Right cardiac atrium (tissue), 5 donors: ENCODE measurements at regions not wholly inside any gene's neighbourhood (a gene's known extent, or its start where the extent isn't known, plus 50 kb on each side); places are given as distances from the start of the nearest gene placed in this dataset.
"Not testable (repeated sequence)": the region's sequence is repeated elsewhere in the genome, so short reads cannot be mapped to it uniquely, and the experiment has no call there.

Experiments
- ATAC-seq, 2 donors: fragments of 200-7000 bp; cut with Tn5 transposase; one replicate each; pipeline versions ENCODE4 v1.8.0 to v1.9.1; 2020; ENCODE audit warnings: moderate library complexity in 2 of 2, mild to moderate bottlenecking in 1 of 2
- DNase-seq, 3 donors: peaks; one replicate each; pipeline ENCODE4 v3.0.0-alpha.2; 2020
- H3K27ac ChIP-seq: one replicate; pipeline ENCODE4 v1.5.1; 2013; ENCODE audit warnings: mild to moderate bottlenecking, low read length, control low read depth, moderate library complexity
- H3K27me3 ChIP-seq: one replicate; pipeline ENCODE4 v1.6.1; 2013; ENCODE audit not compliant: control insufficient read depth, insufficient read depth
- H3K4me1 ChIP-seq: one replicate; pipeline ENCODE4 v1.6.1; 2013; ENCODE audit warnings: low read length; ENCODE audit not compliant: control insufficient read depth, insufficient read depth
- H3K4me3 ChIP-seq: one replicate; pipeline ENCODE4 v1.5.1; 2013; ENCODE audit warnings: low read length, control low read depth
- H3K9me3 ChIP-seq: one replicate; pipeline ENCODE4 v1.6.1; 2013; ENCODE audit warnings: low read length; ENCODE audit not compliant: control insufficient read depth
- whole genome bisulfite sequencing: extraction: QIAGEN DNeasy Blood & Tissue Kit; methylation state at CpG from one replicate; pipeline ENCODE4 v1.1.7; 2013; 5-methylcytosine and 5-hydroxymethylcytosine counted together
- intact Hi-C, 4 donors: fragments of 100-400 bp; cut with DNase I; formaldehyde crosslinking; loops; one replicate each; pipeline versions ENCODE4 v1.11.0 to v1.14.0; 2022 to 2023
- donor health status: healthy with polysubstance abuse.
- donor health status: DM: no; HTN: yes; CAD: no.
- donor health status: DM: no; HTN: no; CAD: no.
- donor health status: DM: no; HTN: yes; CAD: no; lungs with severe emphysema.
- donor health status: DM: yes; HTN: yes; CAD: no.

DNA sequence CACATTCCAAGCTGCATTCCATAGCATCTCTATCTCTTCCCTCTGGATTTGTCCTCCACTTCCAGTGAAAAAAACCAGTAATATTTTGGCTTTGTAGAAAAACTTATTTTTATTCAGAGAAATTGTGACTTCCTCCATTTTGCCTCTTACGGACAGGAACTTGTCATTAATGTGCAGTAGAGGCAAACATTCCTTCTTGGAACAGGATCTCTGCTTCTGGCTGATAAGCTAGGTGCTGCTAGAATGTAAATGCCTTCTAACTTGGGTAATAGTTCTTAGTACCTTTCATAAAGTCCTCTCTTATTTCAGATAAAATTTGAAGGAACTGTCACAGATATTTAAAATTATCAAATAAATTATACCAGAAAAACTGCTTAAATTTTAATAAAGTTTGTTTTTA lies 707.8 kb downstream of the USP25 start:
- intact Hi-C loops: no loop called here
- H3K27ac ChIP-seq: no peak overlapping the region
- DNase-seq (no peak), ATAC-seq (no peak)
- no peak overlapping the region for H3K4me3 ChIP-seq
- no peaks in the 10 kb centered on the region for H3K27me3 ChIP-seq
- WGBS: 46% methylated on average over 1 of the region's 1 CpG
- no peaks in the 10 kb centered on the region for H3K9me3 ChIP-seq
- peaks cover 1% of the 10 kb centered on the region for H3K4me1 ChIP-seq

DNA sequence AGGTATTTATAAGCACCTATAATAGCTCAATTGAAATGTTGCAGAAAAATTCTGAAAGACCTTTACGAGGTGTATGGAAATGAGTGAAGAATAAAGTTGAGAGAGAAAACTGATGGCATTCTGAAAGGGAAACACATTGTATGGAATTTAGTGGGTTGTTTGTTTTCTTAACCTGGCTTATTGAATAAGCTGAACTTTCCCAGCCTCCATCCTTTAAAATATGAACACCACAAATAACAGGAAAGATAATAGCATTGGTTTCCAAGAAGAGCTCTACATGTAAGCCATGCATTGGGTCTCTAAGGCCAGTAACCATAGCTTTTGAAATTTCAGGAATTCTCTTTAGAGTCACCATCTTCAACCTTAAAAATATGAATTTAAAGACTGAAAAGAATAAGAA lies 709.0 kb downstream of the USP25 start:
- no peaks in the 10 kb centered on the region for H3K9me3 ChIP-seq
- H3K4me3 ChIP-seq: no peak overlapping the region
- H3K27me3 ChIP-seq: no peaks in the 10 kb centered on the region
- ATAC-seq (no peak), DNase-seq (no peak)
- intact Hi-C loops: no loop called here
- peaks cover 1% of the 10 kb centered on the region for H3K4me1 ChIP-seq
- WGBS: 95% methylated on average over 1 of the region's 1 CpG
- H3K27ac ChIP-seq: no peak overlapping the region

DNA sequence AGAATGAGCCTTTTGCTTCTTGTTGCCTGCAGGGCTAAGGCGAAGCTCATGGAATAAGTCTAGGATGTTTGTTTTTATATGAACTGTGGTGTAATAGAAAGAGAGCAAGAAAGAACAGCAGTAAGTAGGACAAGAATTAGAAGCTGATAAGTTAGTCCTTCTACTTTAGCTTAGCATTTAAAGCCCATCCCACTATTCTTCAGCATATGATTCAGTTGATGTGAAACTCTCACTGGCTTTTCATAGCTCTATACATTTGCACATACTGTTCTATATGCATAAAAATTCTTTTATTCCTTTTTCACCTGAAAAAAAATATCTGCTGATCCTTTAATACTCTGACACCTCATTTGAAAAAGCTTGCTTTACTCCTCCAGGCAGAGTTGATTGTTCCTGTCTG lies 712.0 kb downstream of the USP25 start:
- Histone ChIP-seq H3K4me3 (no peak overlapping the region), H3K4me1 (peaks cover 1% of the 10 kb centered on the region)
- intact Hi-C loops: no loop called here

DNA sequence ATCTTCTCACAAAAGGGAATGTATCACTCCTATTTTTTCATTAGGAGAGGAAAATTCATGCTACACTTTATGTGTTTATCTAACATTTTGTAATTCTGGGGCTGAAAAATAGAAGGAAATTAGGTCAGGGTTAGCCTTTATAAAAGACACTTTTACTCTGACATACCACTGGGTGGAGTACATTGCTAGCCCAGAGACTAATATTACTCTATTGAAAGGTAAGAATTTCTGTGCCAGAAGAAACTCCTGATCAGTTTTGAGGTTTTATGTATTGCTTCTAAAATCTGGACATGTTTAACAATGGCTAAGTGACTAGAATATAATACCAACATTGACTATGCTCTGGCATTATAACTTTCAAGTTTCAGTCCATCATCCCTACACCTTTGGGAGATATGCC lies 724.6 kb downstream of the USP25 start:
- no peaks in the 10 kb centered on the region for H3K27me3 ChIP-seq
- no peaks in the 10 kb centered on the region for H3K9me3 ChIP-seq
- H3K4me1 ChIP-seq: no peaks in the 10 kb centered on the region
- intact Hi-C loops: no loop called here
- ATAC-seq: peak; percentile 64 to 78
- no peak overlapping the region for H3K27ac ChIP-seq
- no peak overlapping the region for H3K4me3 ChIP-seq
- DNase-seq: no peak

More for the DNA sequence above, 712.0 kb downstream of the USP25 start:
- 86% methylated on average over 1 of the region's 1 CpG for WGBS
- ATAC-seq: no peak
- no peak overlapping the region for H3K27ac ChIP-seq
- no peaks in the 10 kb centered on the region for H3K9me3 ChIP-seq
- H3K27me3 ChIP-seq: no peaks in the 10 kb centered on the region
- no peak for DNase-seq

DNA sequence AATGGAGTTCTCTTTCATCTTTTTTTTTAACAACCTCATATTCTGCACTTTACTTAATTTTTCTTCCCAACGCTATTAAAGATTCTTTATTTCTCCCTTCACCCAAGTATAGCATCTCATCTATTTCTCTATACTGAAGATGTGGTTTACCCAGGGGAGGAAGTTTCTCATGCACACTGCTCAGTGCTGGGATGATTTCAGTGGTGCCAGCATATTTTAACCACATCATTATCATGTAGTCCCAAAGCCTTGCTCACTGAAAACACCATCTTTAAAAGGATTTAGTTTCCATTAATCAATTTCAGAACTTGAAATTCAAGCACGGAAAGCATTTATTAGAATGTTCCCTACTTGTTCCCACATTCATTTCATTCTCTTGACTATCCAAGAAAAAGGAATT lies 725.7 kb downstream of the USP25 start:
- Histone ChIP-seq H3K4me1 (no peaks in the 10 kb centered on the region), H3K27me3 (no peaks in the 10 kb centered on the region), H3K27ac (no peak overlapping the region), H3K4me3 (no peak overlapping the region), H3K9me3 (no peaks in the 10 kb centered on the region)
- DNase-seq (no peak), ATAC-seq (no peak)
- intact Hi-C loops: no loop called here
- WGBS: 85% methylated on average over 2 of the region's 2 CpGs

DNA sequence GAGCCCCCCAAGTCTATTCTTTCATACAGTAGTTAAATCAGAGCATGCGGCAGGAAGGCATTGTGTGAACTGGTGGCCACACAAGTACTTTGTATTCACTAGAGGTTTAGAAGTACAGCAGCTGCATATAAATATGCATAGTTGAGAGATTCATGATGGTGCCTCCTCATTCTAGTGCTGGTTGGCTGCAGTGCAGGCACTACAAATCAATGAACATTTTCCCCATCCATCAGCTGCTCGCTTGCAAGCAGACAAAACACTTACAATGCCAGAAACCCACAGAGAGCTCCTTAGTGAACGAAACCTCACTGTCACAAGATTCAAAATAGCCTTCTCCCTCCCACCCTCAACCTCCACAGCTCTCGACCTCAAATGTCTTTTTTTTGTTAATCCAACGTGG lies 726.2 kb downstream of the USP25 start:
- H3K27me3 ChIP-seq: no peaks in the 10 kb centered on the region
- no peaks in the 10 kb centered on the region for H3K4me1 ChIP-seq
- DNase-seq (peak in 1 of 3 donors; percentile 14), ATAC-seq (peak; percentile 14 to 37)
- no peaks in the 10 kb centered on the region for H3K9me3 ChIP-seq
- WGBS: 46% methylated on average over 5 of the region's 5 CpGs
- intact Hi-C loops: no loop called here
- H3K4me3 ChIP-seq: no peak overlapping the region
- H3K27ac ChIP-seq: no peak overlapping the region

DNA sequence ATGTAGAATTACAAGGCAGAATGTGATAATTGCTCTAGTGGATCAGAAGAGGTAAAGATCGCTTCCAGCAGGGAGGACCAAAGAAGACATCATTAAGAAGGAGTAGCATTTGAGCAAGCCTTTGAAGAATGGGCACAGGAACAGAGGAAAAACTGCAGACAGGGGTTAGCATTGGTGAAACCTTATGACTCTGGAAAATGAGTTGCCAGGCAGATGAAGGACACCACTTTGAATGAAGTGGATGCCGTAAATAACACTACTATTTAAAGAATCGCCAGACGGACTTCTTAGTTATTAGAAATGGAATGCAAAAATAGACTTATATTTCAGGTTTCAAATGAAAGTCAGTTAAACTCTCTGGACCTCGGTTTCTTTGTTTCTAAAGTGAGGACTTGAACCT lies 727.7 kb downstream of the USP25 start:
- Histone ChIP-seq H3K27me3 (no peaks in the 10 kb centered on the region), H3K9me3 (no peaks in the 10 kb centered on the region), H3K4me3 (peak overlapping the region; percentile 18), H3K4me1 (no peaks in the 10 kb centered on the region), H3K27ac (peak overlapping the region; percentile 42)
- ATAC-seq (peak; percentile 58 to 60), DNase-seq (no peak)
- 69% methylated on average over 5 of the region's 5 CpGs for WGBS
- intact Hi-C loops: no loop called here

DNA sequence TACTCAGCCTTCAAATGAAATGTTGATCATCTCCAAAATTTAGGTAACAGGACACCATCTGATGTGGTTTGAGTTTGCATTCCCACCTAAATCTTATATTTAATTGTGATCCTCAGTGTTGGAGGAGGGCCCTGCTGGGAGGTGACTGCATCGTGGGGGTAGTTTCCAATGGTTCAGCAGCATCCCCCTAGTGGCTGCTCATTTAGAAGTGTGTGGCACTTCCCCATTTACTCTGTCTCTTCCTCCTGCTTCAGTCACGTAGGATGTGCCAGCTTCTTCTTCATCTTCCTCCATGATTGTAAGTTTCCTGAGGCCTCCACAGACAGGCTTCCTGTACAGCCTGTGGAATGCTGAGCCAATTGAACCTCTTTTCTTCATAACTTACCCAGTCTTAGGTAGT lies 731.2 kb downstream of the USP25 start:
- DNase-seq (no peak), ATAC-seq (no peak)
- WGBS: 76% methylated on average over 2 of the region's 2 CpGs
- Histone ChIP-seq H3K9me3 (no peaks in the 10 kb centered on the region), H3K27ac (no peak overlapping the region), H3K4me1 (no peaks in the 10 kb centered on the region), H3K27me3 (no peaks in the 10 kb centered on the region), H3K4me3 (no peak overlapping the region)
- intact Hi-C loops: no loop called here

DNA sequence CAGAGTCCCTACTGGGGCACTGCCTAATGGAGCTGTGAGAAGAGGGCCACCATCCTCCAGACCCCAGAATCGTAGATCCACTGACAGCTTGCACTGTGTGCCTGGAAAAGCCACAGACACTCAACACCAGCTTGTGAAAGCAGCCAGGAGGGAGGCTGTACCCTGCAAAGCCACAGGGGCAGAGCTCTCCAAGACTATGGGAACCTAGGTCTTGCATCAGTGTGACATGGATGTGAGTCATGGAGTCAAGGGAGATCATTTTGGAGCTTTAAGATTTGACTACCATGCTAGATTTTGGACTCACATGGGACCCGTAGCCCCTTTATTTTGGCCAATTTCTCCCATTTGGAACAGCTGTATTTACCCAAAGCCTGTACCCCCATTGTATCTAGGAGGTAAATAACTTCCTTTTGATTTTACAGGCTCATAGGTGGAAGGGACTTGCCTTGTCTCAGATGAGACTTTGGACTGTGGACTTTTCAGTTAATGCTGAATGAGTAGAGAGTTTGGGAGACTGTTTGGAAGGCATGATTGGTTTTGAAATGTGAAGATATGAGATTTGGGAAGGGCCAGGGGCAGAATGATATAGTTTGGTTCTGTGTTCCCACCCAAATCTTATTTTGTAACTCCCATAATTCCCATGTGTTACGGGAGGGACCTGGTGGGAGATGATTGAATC lies 734.6 kb downstream of the USP25 start:
- H3K4me3 ChIP-seq, H3K4me1 ChIP-seq, intact Hi-C loops, H3K27ac ChIP-seq, H3K9me3 ChIP-seq, H3K27me3 ChIP-seq, ATAC-seq, DNase-seq: not testable (repeated sequence)
- 93% methylated on average over 3 of the region's 3 CpGs for WGBS

DNA sequence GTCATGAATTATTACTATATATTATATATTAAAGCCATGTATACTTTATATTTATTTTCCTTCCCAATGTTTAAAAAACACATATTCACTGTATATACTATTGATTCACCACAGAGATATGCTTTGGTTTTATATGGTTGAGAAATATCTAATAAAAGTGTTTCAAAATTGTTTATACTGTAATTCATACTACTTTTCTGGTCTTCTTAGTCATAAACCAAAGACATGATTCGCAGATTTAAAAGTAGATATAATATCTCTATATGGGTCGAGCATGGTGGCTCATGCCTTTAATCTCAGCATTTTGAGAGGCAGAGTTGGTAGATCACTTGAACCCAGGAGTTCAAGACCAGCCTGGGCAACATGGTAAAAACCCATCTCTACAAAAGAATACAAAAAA lies 738.4 kb downstream of the USP25 start:
- H3K4me1 ChIP-seq: peaks cover 4% of the 10 kb centered on the region
- ATAC-seq: no peak
- no peak overlapping the region for H3K4me3 ChIP-seq
- no peak overlapping the region for H3K27ac ChIP-seq
- no peaks in the 10 kb centered on the region for H3K27me3 ChIP-seq
- no peaks in the 10 kb centered on the region for H3K9me3 ChIP-seq
- no peak for DNase-seq
- intact Hi-C loops: no loop called here
- 94% methylated on average over 2 of the region's 2 CpGs for WGBS

DNA sequence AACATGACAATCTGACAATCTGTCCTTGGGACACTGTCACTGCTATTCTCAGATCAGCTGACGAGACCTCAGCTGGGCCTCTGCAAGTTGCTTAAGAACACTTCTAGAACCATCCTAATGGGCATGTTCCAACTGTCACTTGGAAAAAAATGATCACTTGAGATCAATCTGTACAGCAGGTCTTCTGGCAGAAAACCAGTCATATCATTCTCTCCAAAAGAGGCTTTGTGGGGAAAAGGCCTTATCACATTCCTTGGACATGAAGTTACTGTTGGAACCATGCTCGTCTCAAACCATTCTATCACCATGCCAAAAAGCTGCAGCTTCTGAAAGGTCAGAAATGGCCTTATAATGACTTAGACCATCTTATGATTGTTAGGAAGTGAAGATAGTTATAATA lies 744.2 kb downstream of the USP25 start:
- H3K27me3 ChIP-seq: no peaks in the 10 kb centered on the region
- no peaks in the 10 kb centered on the region for H3K9me3 ChIP-seq
- intact Hi-C loops: no loop called here
- peaks cover 5% of the 10 kb centered on the region for H3K4me1 ChIP-seq
- DNase-seq (peak in 1 of 3 donors; percentile 60), ATAC-seq (peak; percentile 87 to 90)
- peak overlapping the region; percentile 83 for H3K27ac ChIP-seq
- 30% methylated on average over 2 of the region's 2 CpGs for WGBS
- no peak overlapping the region for H3K4me3 ChIP-seq
